Psoas muscle (tissue), 7 donors: ENCODE measurements at regions not wholly inside any gene's neighbourhood (a gene's known extent, or its start where the extent isn't known, plus 50 kb on each side); places are given as distances from the start of the nearest gene placed in this dataset.
"Not testable (repeated sequence)": the region's sequence is repeated elsewhere in the genome, so short reads cannot be mapped to it uniquely, and the experiment has no call there.

ENCODE experiments used
- ATAC-seq, 4 donors: fragments of 200-7000 bp; cut with Tn5 transposase; one replicate each; pipeline ENCODE4 v1.9.1; 2020; ENCODE audit warnings: moderate library complexity in 3 of 4, mild to moderate bottlenecking in 2 of 4
- DNase-seq, 2 donors: peaks; one replicate each; pipeline ENCODE4 v3.0.0-alpha.2; 2020
- H3K27ac ChIP-seq: fragments of 200-600 bp; one replicate; pipeline ENCODE4 v1.8.0; 2022
- H3K27me3 ChIP-seq, 3 donors: fragments of 200-600 bp in 1 of 3; one replicate each; pipeline versions ENCODE4 v1.6.1 to v1.8.0; 2013 to 2022; ENCODE audit warnings: low read length in 2 of 3, mild to moderate bottlenecking in 2 of 3, moderate library complexity in 1 of 3; ENCODE audit not compliant: insufficient read depth in 3 of 3
- H3K36me3 ChIP-seq, 2 donors: fragments of 200-600 bp in 1 of 2; one replicate each; pipeline versions ENCODE4 v1.6.1 to v1.8.0; 2013 to 2022; ENCODE audit warnings: low read depth in 1 of 2, mild to moderate bottlenecking in 1 of 2, moderate library complexity in 1 of 2; ENCODE audit not compliant: insufficient read depth in 1 of 2
- H3K4me1 ChIP-seq: fragments of 200-600 bp; one replicate; pipeline ENCODE4 v1.8.0; 2022
- H3K4me3 ChIP-seq: fragments of 200-600 bp; one replicate; pipeline ENCODE4 v1.8.0; 2022; ENCODE audit warnings: mild to moderate bottlenecking
- H3K9me3 ChIP-seq: fragments of 200-600 bp; one replicate; pipeline ENCODE4 v1.8.0; 2022
- CTCF ChIP-seq: fragments of 200-600 bp; IDR thresholded peaks from one replicate; pipeline ENCODE4 v1.8.0; 2022; ENCODE audit warnings: antibody characterized with exemption
- WGBS, 3 donors: extraction: QIAGEN DNeasy Blood & Tissue Kit; methylation state at CpG; one replicate each; pipeline versions ENCODE4 v1.1.6 to v1.1.7; 2013; 5-methylcytosine and 5-hydroxymethylcytosine counted together
- intact Hi-C, 2 donors: fragments of 100-400 bp; cut with DNase I; formaldehyde crosslinking; loops; one replicate each; pipeline versions ENCODE4 v1.11.0 to v1.14.2; 2022
- donor health status: healthy with polysubstance abuse.
- donor health status: DM: no; HTN: no; CAD: no; lungs with moderate emphysema.
- donor health status: Bipolar disorder and iron deficiency.
- donor health status: healthy.
- donor health status: DM: yes; HTN: yes; CAD: no.
- donor health status: DM: no; HTN: no; CAD: no.
- donor health status: DM: yes; HTN: yes; CAD: no.

DNA sequence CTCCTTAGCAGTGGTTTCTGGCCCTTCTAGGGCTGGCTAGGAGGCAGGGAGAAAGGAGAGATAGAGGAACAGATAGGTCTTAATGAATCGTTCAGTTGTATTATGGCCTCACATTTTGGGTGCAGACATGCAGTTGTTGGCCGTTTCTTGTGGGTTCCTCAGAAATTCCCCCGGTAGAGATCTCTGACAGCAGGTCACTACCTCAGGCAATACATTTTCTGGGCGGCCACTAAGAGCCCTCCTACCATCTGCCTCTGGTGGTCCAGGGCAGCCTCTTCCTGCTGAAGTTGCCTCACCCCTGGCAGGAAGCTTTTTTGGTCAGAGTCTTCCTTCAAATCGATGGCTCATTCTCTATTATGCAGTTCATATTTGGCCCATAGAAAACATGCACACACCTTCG lies 266.1 kb downstream of the SV2B start:
- peaks cover 0 to 3% (median 0%) of the 10 kb centered on the region in 3 donors for H3K27me3 ChIP-seq
- H3K27ac ChIP-seq: no peak overlapping the region
- no peaks in the 10 kb centered on the region for H3K4me1 ChIP-seq
- DNase-seq: no peak
- TF ChIP-seq CTCF: no peak
- H3K4me3 ChIP-seq: no peak overlapping the region
- H3K9me3 ChIP-seq: no peaks in the 10 kb centered on the region
- WGBS, 3 donors: 83 to 87% (median 85%) methylated on average over 6 of the region's 6 CpGs
- intact Hi-C loops: no loop called here
- no peak for ATAC-seq
- no peaks in the 10 kb centered on the region for H3K36me3 ChIP-seq

GRCh38 chr15:91368611-91369010 lies 268.6 kb downstream of the SV2B start:
- no peaks in the 10 kb centered on the region for H3K9me3 ChIP-seq
- H3K36me3 ChIP-seq: no peaks in the 10 kb centered on the region
- no peak overlapping the region for H3K27ac ChIP-seq
- no peaks in the 10 kb centered on the region for H3K4me1 ChIP-seq
- WGBS, 3 donors: 63 to 66% (median 64%) methylated on average over 9 of the region's 9 CpGs
- TF ChIP-seq CTCF: no peak
- DNase-seq: no peak
- H3K27me3 ChIP-seq: peaks cover 0 to 3% (median 2%) of the 10 kb centered on the region in 3 donors
- ATAC-seq: no peak
- intact Hi-C loops: no loop called here
- no peak overlapping the region for H3K4me3 ChIP-seq

GRCh38 chr15:91369823-91370222 lies 269.8 kb downstream of the SV2B start:
- no peak for TF ChIP-seq CTCF
- 56 to 67% (median 62%) methylated on average over 7 of the region's 7 CpGs for WGBS, 3 donors
- Histone ChIP-seq H3K27ac (no peak overlapping the region), H3K9me3 (no peaks in the 10 kb centered on the region), H3K4me1 (no peaks in the 10 kb centered on the region), H3K36me3 (no peaks in the 10 kb centered on the region), H3K27me3 (peaks cover 0 to 3% (median 2%) of the 10 kb centered on the region in 3 donors), H3K4me3 (no peak overlapping the region)
- DNase-seq (no peak), ATAC-seq (no peak)
- intact Hi-C loops: no loop called here

- H3K4me1 ChIP-seq, DNase-seq, ATAC-seq, H3K27ac ChIP-seq, H3K4me3 ChIP-seq, H3K27me3 ChIP-seq, H3K36me3 ChIP-seq, H3K9me3 ChIP-seq, intact Hi-C loops: not testable (repeated sequence)
- 81 to 90% (median 82%) methylated on average over 3 of the region's 3 CpGs for WGBS, 3 donors
Measured at GRCh38 chr15:91371345-91371744, 271.3 kb downstream of the SV2B start.

- Histone ChIP-seq H3K4me3 (no peak overlapping the region), H3K4me1 (no peaks in the 10 kb centered on the region), H3K27ac (no peak overlapping the region), H3K9me3 (no peaks in the 10 kb centered on the region), H3K27me3 (peaks cover 0 to 2% (median 0%) of the 10 kb centered on the region in 3 donors), H3K36me3 (no peaks in the 10 kb centered on the region)
- DNase-seq (no peak), ATAC-seq (no peak)
- intact Hi-C loops: no loop called here
- 75 to 86% (median 86%) methylated on average over 3 of the region's 3 CpGs for WGBS, 3 donors
- TF ChIP-seq CTCF: no peak
Measured at GRCh38 chr15:91374336-91374735, 274.3 kb downstream of the SV2B start.
